ENCODE measurements at regions not wholly inside any gene's neighbourhood (a gene's known extent, or its start where the extent isn't known, plus 50 kb on each side); places are given as distances from the start of the nearest gene placed in this dataset.

DNA sequence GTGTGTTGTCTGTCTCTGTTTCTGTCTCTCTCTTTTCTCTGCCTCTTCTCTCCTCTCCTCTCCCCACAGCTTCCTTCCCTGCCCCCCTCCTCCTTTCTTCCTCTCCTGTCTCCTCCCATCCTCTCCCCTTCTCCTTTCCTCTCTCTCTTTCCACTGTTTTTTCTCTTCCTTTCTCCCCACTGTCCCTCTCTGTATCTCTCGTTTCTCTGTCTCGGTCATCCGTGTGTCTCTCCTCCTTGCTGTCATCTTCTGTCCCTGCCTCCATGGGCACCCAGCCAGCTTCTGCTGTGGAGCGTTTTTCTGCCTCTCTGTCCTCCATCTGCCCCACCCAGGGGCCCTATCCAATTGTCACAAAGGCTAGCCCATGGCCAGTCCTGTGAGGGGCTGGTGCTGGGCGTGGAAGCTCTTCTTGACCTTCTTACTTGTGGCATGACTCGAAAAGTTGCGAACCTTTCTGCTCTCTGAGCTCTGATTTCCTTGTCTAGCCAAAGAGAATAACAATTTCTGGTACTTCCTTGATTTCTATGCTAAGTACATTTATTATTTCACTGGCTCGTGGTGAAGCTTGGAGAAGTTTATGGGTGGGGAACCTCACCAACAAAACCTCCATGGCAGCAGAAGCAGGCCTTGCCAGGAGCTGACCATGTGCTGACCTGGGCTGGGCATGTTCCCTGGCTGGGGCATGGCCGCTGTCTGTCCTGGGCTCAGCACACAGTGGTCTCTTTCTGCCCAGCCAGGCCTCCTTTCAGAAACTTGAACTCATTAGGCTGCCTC lies 69.3 kb downstream of the CEBPB start (continued):
- TF ChIP-seq PURB (CRISPR knock-in tag; IDR thresholded peaks at IDR 0.05; ENCODE audit: low read depth) (no peak), ZNF184 (CRISPR knock-in tag; IDR thresholded peaks at IDR 0.05) (no peak), GABPA (tag; conservative IDR thresholded peaks at IDR 0.05; ENCODE audit: low read depth) (no peak), FOXJ3 (CRISPR knock-in tag; IDR thresholded peaks at IDR 0.05) (no peak), SNRNP70 (optimal IDR thresholded peaks at IDR 0.05; ENCODE audit: low read depth, low read length) (no peak), EHMT2 (IDR thresholded peaks at IDR 0.05) (peak; percentile 70), SIN3B (IDR thresholded peaks at IDR 0.05; ENCODE audit: low read depth) (no peak), POLR2B (IDR thresholded peaks at IDR 0.05; ENCODE audit: low read depth, partially characterized antibody) (no peak), NCOA2 (IDR thresholded peaks at IDR 0.05; ENCODE audit: partially characterized antibody in 2 of 2) (no peak), DIDO1 (tag; IDR thresholded peaks at IDR 0.05; ENCODE audit: low read depth) (no peak), C11orf30 (IDR thresholded peaks at IDR 0.05; ENCODE audit: low read depth) (no peak), FOXK2 (conservative IDR thresholded peaks at IDR 0.05 in 1 of 2, IDR thresholded peaks at IDR 0.05 in 1 of 2; ENCODE audit: low read depth in 2 of 2) (peak; percentile 50 to 61; a peak in 2 of 4 replicates), TOE1 (IDR thresholded peaks at IDR 0.05; ENCODE audit: borderline replicate concordance) (no peak), TOE1 (CRISPR knock-in tag; IDR thresholded peaks at IDR 0.05; ENCODE audit: borderline replicate concordance, low read depth) (no peak), THAP12 (CRISPR knock-in tag; IDR thresholded peaks at IDR 0.05) (no peak), CCAR2 (IDR thresholded peaks at IDR 0.05; ENCODE audit: low read depth, low read length) (no peak), BDP1 (IDR thresholded peaks at IDR 0.05; ENCODE audit: insufficient read depth, insufficient read length) (no peak)
- TF ChIP-seq, protein P1, sequence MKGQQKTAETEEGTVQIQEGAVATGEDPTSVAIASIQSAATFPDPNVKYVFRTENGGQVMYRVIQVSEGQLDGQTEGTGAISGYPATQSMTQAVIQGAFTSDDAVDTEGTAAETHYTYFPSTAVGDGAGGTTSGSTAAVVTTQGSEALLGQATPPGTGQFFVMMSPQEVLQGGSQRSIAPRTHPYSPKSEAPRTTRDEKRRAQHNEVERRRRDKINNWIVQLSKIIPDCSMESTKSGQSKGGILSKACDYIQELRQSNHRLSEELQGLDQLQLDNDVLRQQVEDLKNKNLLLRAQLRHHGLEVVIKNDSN (CRISPR knock-in tag; IDR thresholded peaks at IDR 0.05): no peak
- TF ChIP-seq, protein P2, sequence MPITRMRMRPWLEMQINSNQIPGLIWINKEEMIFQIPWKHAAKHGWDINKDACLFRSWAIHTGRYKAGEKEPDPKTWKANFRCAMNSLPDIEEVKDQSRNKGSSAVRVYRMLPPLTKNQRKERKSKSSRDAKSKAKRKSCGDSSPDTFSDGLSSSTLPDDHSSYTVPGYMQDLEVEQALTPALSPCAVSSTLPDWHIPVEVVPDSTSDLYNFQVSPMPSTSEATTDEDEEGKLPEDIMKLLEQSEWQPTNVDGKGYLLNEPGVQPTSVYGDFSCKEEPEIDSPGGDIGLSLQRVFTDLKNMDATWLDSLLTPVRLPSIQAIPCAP (CRISPR knock-in tag; IDR thresholded peaks at IDR 0.05; ENCODE audit: borderline replicate concordance): no peak
- TF ChIP-seq, protein P3, sequence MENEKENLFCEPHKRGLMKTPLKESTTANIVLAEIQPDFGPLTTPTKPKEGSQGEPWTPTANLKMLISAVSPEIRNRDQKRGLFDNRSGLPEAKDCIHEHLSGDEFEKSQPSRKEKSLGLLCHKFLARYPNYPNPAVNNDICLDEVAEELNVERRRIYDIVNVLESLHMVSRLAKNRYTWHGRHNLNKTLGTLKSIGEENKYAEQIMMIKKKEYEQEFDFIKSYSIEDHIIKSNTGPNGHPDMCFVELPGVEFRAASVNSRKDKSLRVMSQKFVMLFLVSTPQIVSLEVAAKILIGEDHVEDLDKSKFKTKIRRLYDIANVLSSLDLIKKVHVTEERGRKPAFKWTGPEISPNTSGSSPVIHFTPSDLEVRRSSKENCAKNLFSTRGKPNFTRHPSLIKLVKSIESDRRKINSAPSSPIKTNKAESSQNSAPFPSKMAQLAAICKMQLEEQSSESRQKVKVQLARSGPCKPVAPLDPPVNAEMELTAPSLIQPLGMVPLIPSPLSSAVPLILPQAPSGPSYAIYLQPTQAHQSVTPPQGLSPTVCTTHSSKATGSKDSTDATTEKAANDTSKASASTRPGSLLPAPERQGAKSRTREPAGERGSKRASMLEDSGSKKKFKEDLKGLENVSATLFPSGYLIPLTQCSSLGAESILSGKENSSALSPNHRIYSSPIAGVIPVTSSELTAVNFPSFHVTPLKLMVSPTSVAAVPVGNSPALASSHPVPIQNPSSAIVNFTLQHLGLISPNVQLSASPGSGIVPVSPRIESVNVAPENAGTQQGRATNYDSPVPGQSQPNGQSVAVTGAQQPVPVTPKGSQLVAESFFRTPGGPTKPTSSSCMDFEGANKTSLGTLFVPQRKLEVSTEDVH (IDR thresholded peaks at IDR 0.05; ENCODE audit: low read depth, partially characterized antibody): no peak

Measured in K562 (cell line).